GM21529 (cell line): ENCODE measurements at regions not wholly inside any gene's neighbourhood (a gene's known extent, or its start where the extent isn't known, plus 50 kb on each side); places are given as distances from the start of the nearest gene placed in this dataset.
"Not testable (repeated sequence)": the region's sequence is repeated elsewhere in the genome, so short reads cannot be mapped to it uniquely, and the experiment has no call there.

Experiments used
- ATAC-seq: cut with Tn5 transposase; IDR thresholded peaks from one replicate; pipeline ENCODE4 v1.9.1; 2021; ENCODE audit not compliant: unreplicated experiment

DNA sequence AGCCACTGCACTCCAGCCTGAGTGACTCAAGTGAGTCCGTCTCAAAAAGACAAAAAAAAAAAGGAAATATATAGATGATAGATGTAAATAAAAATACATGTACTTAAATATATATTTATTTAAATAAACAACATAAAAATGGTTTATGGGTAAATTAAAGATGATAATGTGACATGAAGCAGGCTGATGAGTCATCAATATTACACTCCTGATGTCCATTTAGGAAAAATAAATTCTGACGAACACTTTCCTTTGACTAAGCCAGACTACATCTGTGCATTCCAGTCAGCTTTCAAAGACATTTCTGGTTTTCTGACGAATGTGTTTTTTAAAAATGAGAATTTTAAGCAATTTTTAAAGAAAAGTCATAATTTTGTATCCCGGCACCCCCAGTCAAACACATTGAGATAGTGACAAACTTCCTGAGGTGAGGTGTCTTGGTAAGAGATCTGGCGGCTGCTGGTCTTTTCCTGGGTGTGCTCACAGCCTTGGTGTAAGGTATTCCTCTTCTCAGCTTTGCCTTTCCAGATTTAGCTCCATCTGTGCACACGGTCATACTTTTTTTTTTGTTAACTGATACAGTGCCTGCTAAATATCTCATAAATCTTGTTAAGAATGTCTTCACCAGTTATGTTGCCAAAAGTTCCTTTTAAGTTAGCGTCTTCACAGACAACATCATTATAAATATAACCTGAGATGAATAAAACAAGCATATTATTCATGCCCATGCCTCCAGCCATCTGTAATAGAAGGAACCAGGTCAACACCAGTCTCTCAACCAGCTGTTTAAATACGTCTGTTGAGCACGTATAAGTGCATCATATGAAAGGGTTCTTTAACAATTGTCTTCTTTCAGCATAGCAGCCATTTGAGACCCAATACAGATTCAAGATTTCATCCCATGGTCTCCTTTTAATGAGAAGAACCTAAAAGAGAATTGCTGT lies 214.5 kb upstream of the PLD5 start:
- ATAC-seq: no peak

DNA sequence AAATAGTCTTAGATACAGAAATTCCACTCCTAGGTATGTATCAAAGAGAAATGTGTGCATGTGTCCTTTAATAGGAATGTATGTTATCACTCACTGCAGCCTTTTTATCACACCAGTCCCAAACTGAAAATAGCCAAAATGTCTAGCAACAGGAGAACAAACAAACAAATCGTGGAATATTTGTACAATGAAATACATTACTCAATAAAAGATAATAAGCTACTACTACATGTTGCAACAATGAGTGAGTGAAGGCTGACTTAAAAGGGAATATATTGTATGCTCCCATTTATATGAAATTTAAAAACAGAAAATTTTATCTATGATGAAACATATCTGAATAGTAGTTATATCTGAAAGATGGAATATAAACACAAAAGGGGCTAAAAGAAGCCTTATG lies 212.1 kb upstream of the PLD5 start:
- no peak for ATAC-seq

DNA sequence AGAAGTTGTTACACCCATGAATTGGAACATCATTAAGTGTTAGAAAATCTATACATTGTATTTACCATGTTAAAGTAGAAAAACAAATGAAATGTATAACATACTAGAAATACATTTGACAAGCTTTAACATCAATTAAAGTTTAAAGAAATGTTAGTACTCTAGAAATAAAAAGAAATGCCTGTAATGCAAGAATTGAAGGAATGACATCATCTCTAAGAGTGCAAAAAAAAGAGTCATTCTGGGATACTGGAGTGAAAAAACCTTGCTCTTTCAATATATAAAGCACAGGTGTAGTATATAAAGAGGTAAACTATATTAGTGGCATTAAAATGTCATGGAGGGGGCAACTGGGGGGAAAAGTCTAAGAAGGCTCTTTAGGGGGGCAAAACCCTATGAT lies 210.8 kb upstream of the PLD5 start:
- ATAC-seq: no peak

DNA sequence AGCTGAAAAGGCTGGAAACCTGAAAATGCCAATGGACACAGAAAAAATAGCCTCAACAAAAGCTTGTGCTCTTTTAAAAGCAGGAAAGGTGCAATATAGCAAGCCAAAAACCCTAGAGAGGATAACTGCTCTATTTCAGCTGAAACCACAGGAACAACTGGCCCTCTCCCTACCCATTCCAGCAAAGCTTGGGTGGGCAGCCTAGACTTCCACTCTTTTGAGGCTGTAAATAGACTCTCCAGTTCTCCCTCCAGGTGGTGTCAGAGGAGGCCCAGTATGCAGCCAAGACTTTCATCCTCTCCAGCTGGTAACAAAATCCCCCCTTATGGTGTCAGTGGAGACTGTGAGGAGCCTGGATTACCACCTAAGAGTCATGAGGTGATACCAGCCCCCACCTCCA lies 206.9 kb upstream of the PLD5 start:
- ATAC-seq: no peak

DNA sequence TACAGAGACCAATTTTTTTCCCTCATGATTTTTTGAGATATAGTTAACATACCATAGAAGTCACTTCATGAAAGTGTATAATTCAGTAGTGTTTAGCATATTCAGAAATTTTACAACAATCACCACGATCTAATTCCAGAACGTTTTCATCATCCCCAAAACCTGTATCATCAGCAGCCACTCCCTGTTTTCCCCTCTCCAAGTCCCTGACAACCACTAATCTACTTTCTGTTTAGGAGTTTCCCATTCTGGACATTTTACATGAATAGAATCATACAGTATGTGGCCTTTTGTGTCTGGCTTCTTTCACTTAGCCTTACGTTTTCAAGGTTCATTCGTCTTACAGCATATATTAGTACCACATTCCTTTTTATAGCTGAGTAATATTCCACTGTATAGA lies 204.2 kb upstream of the PLD5 start:
- no peak for ATAC-seq

DNA sequence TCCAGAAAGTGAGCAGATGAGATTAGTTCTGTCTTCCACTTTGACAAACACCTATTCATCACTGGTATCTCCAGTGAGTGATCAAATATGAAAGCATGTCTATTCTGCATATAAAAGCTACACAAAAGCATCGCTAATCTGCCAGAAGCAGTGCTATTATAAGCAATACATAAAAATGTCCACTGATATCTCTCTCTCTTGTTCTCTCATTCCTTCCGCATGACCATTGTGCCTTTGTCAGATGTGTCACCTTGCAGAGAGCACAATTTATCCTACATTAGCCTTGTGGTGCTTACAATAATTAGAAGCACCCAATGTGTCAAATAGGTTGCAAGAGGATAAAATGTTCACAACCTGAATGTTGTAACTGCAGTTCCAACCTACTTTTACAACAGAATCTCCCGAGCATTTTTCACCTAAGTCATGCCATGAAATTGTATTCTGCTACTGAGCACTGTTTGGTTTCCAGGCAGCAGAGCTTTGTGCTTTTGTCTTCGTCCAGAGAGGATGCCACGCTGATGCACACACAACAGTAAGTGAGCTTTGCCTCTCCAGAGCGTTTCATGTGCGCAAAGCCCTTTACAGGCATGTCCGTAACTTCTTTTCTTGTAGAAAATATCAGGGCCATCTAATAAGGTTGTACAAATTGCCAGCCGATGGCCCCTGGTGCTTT lies 198.7 kb upstream of the PLD5 start:
- no peak for ATAC-seq

DNA sequence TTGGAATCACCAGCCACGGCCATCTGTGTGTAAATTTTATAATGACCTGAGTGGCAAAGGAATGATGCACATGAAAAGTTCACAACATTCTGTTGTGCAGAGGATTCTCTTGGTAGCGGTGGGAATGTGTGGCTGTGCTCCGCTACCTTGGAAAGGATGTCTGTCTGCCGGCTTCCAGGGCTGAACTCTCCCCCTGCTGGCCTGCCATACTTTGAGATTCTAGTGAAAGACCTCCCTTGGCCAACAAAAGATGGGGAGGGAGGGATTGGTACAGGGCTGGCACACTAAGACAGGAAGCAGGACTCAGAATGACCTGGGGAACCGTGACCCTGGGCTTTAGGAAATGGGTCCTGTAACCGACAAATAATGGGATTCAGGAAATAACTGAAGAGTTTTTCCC lies 194.5 kb upstream of the PLD5 start:
- no peak for ATAC-seq

DNA sequence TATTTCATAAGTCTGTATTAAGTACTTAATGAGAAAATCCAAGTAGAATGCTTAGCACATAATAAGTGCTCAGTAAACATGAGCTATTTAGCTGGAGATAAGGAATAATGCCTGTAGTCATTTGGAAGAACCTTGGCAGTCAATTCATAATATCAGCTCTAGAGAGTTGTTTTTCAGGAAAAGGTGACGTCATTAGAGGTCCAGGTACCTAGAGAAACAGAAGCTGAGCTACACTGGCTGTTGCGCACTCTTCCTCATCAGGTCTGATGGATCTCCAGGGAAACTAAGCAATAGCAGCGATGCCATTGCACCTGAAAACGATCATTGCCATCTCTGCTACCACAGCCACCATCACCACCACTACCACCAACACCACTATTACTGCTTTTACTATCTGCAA lies 187.8 kb upstream of the PLD5 start:
- ATAC-seq: no peak

DNA sequence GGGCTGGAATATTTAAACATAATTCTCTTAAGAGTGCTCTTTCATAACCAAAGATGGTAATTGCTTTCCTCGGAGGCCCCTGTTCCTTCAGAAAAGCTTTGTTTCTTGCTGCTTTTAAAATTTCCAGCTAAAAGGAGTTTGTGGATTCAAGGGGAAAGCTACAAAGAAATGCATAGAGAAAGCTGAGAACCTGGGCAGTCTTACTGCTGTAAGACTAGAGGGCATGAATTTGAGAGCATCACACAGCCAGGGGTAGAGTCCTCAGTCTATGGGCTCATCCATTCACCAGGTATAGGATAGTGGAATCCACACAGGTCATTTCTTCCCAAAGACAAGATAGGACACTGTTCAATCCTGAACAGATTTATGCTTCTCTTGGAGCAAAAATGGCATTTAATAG lies 186.3 kb upstream of the PLD5 start:
- no peak for ATAC-seq

DNA sequence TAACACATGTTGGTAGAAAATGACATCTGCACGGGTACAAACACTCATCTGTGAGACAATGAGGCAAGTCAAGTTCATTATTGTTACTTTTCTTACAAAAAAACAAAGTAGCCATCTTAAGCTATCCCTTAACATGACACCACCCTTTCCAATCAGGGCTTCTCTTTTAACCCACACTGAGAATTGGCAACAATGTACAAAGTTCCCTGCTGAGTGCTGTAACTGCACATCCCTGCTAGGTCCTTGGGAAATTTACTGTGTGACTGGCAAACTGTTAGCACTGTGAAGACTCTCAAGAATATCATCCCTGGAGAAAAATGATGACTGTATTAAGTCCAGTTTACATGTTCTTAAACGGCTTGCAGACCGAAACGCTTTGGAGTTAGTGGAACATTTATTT lies 185.8 kb upstream of the PLD5 start:
- no peak for ATAC-seq

DNA sequence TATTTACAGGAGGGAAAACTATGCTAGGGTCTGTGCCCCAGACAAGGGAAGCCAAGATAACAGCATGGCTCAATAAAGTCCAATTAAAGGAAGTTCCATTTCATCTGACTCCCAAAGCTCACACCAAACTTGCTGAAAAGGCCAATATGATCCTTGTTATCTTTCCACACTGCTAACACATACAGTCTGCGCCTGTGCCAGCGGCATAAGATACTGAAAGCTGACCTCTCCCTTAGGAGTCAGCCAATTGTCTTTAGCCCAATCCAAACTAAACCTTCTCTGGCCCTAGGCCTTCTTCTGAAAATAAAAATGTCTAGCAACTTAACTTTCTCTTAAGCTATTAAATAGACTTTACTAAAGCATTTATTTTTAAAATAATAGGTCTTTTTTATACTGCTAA lies 179.0 kb upstream of the PLD5 start:
- ATAC-seq: no peak

DNA sequence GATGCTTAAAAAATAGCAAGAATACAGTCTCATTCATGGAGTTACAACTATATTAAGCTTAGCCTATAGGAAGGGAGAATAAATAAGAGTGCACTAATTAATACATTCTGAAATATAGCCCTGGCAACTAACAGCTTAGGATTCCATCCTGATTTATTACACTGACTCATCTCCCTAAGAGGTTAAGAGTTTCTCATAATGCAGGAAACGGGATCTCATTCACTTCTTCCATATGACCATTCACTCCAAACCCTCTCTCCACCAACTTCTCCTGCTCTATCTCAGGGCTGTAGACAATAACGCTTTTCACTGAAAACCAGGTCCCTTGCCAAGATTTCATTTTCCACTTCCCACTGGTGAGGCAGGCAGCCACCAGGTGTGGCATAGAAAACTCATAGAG lies 168.5 kb upstream of the PLD5 start:
- no peak for ATAC-seq

DNA sequence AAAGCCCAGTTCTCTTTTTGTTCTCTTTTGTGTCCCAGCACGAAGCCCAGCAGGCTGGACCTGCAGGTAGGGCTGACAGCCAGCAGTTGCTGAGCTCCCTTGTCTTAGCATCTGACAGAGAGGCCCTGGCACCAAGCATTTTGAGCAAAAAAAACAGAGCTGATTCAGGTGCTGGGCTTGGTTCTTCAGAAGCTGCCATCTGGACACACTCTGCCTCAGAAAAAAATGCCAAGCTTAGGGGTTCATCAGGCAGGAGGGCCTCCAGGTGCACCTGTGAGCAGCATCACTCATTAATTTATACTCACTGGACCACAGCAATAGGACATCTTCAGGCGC lies 167.1 kb upstream of the PLD5 start:
- no peak for ATAC-seq

DNA sequence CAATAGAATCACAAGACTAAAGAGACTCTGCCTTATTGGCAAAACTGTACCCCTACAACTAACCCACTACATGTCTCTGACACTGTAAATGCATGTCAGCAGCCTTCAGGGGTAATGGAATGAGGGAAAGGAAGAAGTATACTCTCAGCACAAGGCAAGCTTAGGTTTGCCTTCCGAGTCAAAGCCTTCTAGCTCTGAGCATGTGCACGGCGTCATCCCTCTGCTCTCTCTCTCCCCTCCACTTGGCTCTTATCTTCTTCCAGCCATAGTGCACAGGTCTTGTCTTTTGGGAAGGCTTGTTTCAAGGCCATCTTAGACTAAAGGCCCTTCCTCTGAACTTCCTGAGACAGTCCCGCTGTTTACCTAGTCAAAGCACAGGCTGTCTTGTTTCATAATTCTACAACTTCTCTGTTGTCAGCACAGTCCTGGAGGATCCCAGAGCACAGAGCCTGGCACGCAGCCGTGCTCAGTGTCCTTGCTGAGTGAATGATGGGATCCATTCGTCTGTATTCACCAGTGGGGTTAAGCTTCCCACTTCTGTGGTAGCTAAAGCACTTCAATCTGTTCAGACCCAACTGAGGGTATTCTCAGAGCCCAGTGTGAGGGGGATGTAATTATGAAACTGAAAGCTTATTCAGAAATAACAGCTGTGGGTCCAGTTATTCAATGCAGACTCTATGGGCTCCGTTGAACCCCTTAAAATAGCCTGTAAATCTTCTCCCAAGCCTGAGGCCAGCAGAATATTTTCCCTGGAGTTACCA lies 166.5 kb upstream of the PLD5 start:
- no peak for ATAC-seq

DNA sequence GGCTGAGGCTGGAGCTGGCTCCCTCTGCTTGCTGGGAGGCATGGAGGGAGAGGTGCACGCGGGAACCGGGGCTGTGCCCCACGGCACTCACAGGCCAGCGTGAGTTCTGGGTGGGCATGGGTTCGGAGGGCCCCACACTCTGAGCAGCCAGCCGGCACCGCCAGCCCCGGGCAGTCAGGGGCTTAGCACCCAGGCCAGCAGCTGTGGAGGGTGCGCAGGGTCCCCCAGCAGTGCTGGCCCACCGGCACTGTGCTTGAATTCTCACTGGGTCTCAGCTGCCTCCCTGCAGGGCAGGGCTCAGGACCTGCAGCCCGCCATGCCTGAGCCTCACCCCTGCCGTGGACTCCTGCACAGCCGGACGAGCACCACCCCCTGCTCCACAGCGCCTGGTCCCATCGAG lies 164.9 kb upstream of the PLD5 start:
- no peak for ATAC-seq

DNA sequence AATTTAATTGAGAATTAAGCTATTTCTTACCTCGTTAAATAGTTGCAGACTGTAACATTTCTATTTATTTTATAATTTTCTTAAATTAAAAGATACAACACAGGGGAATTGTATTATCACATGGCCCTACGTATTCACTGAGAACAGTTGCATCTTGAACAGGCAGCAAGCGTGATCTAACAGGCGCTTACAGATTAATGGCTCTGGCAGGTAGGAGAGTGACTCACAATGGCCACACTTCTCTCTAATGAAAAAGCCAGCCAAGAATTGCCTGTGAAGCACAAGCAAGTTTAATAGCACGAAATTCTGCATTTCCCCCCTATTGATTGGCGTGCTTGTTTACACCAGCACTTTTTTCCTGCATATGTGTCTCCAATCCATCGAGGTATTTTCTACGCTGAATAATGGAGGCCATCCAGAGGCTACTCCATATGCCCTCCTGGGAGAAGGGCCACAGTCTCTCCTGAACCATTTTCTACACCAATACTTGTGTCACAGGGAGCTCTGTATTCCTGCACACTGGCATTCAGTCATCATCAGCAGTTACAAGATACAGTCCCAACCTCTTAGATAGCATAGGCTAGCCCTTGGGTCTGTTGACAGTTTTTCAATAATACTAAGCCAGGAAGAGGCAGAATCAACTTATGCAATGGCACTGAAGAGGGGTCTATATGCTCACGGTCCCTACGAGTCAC lies 150.6 kb upstream of the PLD5 start:
- ATAC-seq: no peak

DNA sequence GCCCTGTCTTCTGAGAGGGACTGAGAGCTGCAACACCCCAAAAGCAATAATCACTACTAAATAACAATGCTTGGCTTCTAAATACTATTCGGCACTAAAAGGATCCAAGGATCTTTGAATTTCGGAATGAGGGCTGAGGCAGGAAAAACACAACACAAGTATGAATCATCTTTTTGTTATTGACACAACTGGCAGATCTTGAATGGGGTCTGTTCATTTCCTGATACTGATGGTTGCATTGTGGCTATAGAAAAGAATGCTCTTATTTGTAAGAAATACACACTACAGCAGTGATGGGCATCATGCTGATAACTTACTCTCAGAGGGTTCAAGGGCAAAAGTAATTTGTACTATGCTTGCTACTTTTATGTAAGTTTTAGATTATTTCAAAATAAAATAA lies 149.2 kb upstream of the PLD5 start:
- no peak for ATAC-seq

DNA sequence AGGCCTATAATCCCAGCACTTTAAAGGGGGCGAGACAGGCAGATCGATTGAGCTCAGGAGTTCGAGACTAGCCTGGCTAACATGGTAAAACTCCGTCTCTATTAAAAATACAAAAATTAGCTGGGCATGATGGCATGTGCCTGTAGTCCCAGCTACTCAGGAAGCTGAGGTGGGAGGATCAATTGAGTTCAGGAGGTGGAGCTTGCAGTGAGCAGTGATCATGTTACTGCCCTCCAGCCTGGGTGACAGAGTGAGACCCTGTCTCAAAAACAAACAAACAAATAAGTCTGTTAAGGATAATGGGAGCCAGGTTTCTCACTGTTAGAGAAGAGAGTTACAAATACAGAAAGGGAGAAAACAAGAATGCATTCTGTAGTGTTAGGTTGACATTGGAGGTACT lies 148.7 kb upstream of the PLD5 start:
- not testable (repeated sequence) for ATAC-seq

DNA sequence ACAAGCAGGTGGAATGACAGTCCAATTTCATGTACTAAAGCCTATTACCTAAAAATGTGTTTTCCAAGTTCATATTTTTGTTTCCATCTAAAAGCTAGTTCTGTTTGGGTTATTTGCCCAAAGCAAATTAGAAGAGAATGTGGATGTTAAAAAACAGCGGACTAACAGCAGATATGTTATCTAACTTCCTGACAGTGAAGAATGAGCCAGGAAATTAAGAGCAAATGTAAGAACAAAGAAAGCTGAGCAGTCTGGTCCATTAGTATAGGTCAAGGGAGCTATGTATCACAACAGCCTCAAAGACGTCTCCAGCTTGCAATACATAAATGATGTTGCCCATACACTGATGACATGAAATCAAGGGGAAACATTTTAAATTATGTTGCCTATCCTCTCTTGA lies 145.5 kb upstream of the PLD5 start:
- ATAC-seq: no peak

DNA sequence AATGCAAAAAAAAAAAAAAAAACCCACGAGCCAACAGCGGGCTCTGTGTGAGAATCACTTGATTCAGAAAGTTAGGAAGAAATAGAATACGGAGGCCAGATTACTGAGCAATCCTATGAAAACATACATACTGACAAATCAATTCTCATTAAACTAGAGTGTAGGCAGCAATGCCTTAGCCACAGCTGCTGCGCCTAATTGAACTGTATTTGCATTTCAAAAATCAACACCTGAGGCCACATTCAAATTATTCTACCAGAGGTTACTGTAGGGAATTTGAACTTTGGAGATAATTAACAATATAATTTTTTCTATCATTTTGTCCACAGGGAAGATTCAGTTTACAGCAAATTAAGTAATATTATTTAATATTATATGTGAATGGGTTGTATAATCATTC lies 138.4 kb upstream of the PLD5 start:
- no peak for ATAC-seq

DNA sequence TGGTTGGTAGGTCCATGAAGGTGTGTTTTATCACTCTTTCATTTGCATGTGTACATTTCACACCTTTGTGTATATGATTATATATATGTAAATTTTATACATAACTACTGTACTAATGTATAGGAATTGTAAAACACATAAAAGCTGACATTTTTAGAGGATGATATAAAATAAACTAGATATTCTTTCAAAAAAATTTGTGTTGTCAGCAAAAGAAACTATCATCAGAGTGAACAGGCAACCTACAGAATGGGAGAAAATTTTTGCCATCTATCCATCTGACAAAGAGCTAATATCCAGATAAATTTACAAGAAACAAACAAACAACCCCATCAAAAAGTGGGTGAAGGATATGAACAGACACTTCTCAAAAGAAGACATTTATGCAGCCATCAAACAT lies 129.3 kb upstream of the PLD5 start:
- not testable (repeated sequence) for ATAC-seq
